HCT116 (cell line): ENCODE measurements at regions not wholly inside any gene's neighbourhood (a gene's known extent, or its start where the extent isn't known, plus 50 kb on each side); places are given as distances from the start of the nearest gene placed in this dataset.

ENCODE experiments used
- ATAC-seq: fragments of 200-7000 bp; cut with Tn5 transposase; 2 replicates; pipeline ENCODE4 v1.9.1; 2020; ENCODE audit warnings: mild to moderate bottlenecking, moderate library complexity
- BruUV-seq: library from RNA; stranded (reverse); fragments of 400-500 nt; replicated peaks from 2 replicates; lab custom pipeline; 2021; lab: Mats Ljungman, UMichigan
- CTCF ChIA-PET: fragments of 300-600 bp; sonication (Branson Sonifier 250); formaldehyde crosslinking; loops from one replicate; lab custom pipeline; 2021; ENCODE audit warnings: antibody characterized with exemption; lab: Charles Lee
- POLR2A ChIA-PET: fragments of 300-600, 350-600 bp; sonication (Branson Sonifier 250); formaldehyde crosslinking; loops from one replicate; lab custom pipeline; 2021; ENCODE audit warnings: antibody characterized with exemption; lab: Charles Lee
- RAD21 ChIA-PET, 2 experiments: fragments of 300-600 bp; sonication (Branson Sonifier 250); formaldehyde crosslinking; loops; one replicate each; lab custom pipeline; 2023; ENCODE audit warnings: low total read pairs in 2 of 2; ENCODE audit not compliant: uncharacterized antibody in 2 of 2, unreplicated experiment in 2 of 2, low non-redundant PET in 1 of 2; lab: Charles Lee
- DNase-seq: peaks from one replicate; pipeline ENCODE4 v3.0.0-alpha.2; 2010; ENCODE audit warnings: low read depth, low spot score
- H2AFZ ChIP-seq: fragments of 200-600 bp; shearing (Covaris generic), sonication (generic); 2 replicates; pipeline ENCODE4 v1.6.1; 2017; ENCODE audit warnings: low read depth, mixed run types, mixed read lengths, antibody characterized with exemption, low read length; ENCODE audit not compliant: poor library complexity, severe bottlenecking
- H3K27ac ChIP-seq: 2 replicates; pipeline ENCODE4 v1.5.1; 2012; ENCODE audit warnings: low read depth, low read length
- H3K27me3 ChIP-seq: fragments of 200-600 bp; sonication (generic); 2 replicates; pipeline ENCODE4 v1.6.1; 2016; ENCODE audit warnings: mixed run types, low read length, mixed read lengths; ENCODE audit not compliant: insufficient read depth
- H3K36me3 ChIP-seq, 2 experiments: fragments of 200-500 bp in 1 of 2; fragments of 200-600 bp in 1 of 2; sonication (Bioruptor generic) in 1 of 2; sonication (generic) in 1 of 2; 2 replicates each; pipeline versions ENCODE4 v1.5.1 to v1.6.1; 2014 to 2016; ENCODE audit warnings: low read length in 2 of 2, inconsistent platforms in 1 of 2, mixed read lengths in 1 of 2, mixed run types in 1 of 2; ENCODE audit not compliant: insufficient read depth in 2 of 2, control insufficient read depth in 1 of 2
- H3K4me1 ChIP-seq, 2 experiments: fragments of 200-600 bp in 1 of 2; sonication (generic) in 1 of 2; 2 replicates each; pipeline versions ENCODE4 v1.5.1 to v1.6.1; 2012 to 2017; ENCODE audit warnings: low read length in 2 of 2, inconsistent platforms in 1 of 2, mild to moderate bottlenecking in 1 of 2, mixed read lengths in 1 of 2, mixed run types in 1 of 2, moderate library complexity in 1 of 2; ENCODE audit not compliant: insufficient read depth in 2 of 2, control insufficient read depth in 1 of 2
- H3K4me2 ChIP-seq: fragments of 200-600 bp; sonication (generic); 2 replicates; pipeline ENCODE4 v1.6.1; 2017; ENCODE audit warnings: mixed run types, low read length, mixed read lengths
- H3K4me3 ChIP-seq, 2 experiments: fragments of 200-600 bp in 1 of 2; sonication (generic) in 1 of 2; replicated peaks in 1 of 2; 2 replicates each; pipeline ENCODE4 v1.5.1; 2011 to 2016; ENCODE audit warnings: low read length in 2 of 2, control low read depth in 1 of 2, low read depth in 1 of 2, mild to moderate bottlenecking in 1 of 2, mixed read lengths in 1 of 2, mixed run types in 1 of 2
- H3K79me2 ChIP-seq: fragments of 200-600 bp; sonication (generic); 2 replicates; pipeline ENCODE4 v1.6.1; 2017; ENCODE audit warnings: mild to moderate bottlenecking, mixed run types, low read length, moderate library complexity, mixed read lengths; ENCODE audit not compliant: insufficient read depth
- H3K9ac ChIP-seq: fragments of 200-600 bp; sonication (generic); 2 replicates; pipeline ENCODE4 v1.6.1; 2016; ENCODE audit warnings: low read length, mixed read lengths
- H3K9me2 ChIP-seq: fragments of 200-600 bp; sonication (generic), shearing (Covaris generic); 2 replicates; pipeline ENCODE4 v1.6.1; 2017; ENCODE audit warnings: mixed run types, mild to moderate bottlenecking, moderate library complexity; ENCODE audit not compliant: insufficient read depth
- H3K9me3 ChIP-seq, 2 experiments: fragments of 200-500 bp in 1 of 2; fragments of 200-600 bp in 1 of 2; sonication (Bioruptor generic) in 1 of 2; sonication (generic) in 1 of 2; 2 replicates each; pipeline ENCODE4 v1.6.1; 2014 to 2017; ENCODE audit warnings: low read length in 2 of 2, mixed read lengths in 2 of 2, inconsistent platforms in 1 of 2, low read depth in 1 of 2, mild to moderate bottlenecking in 1 of 2, mixed run types in 1 of 2, moderate library complexity in 1 of 2; ENCODE audit not compliant: control insufficient read depth in 1 of 2, insufficient read depth in 1 of 2
- H4K20me1 ChIP-seq: fragments of 200-600 bp; sonication (generic), shearing (Covaris generic); 2 replicates; pipeline ENCODE4 v1.6.1; 2017; ENCODE audit warnings: mixed run types, mild to moderate bottlenecking, moderate library complexity; ENCODE audit not compliant: insufficient read depth
- EZH2 ChIP-seq: fragments of 200-600 bp; sonication (generic); IDR thresholded peaks from 2 replicates; pipeline ENCODE4 v1.6.1; 2017; ENCODE audit warnings: antibody characterized with exemption, mixed run types
- FOSL1 ChIP-seq: IDR thresholded peaks from 2 replicates; pipeline ENCODE4 v1.6.1; 2012; ENCODE audit warnings: low read depth
- POLR2A ChIP-seq: IDR thresholded peaks from 2 replicates; pipeline ENCODE4 v1.7.0; 2011; ENCODE audit warnings: borderline replicate concordance; ENCODE audit not compliant: insufficient read depth, insufficient read length; ENCODE audit errors: extremely low read depth
- POLR2AphosphoS5 ChIP-seq: IDR thresholded peaks from 2 replicates; pipeline ENCODE4 v1.6.1; 2011; ENCODE audit warnings: mild to moderate bottlenecking, low read depth, low read length, moderate library complexity
- SIN3A ChIP-seq: IDR thresholded peaks from 2 replicates; pipeline ENCODE4 v1.6.1; 2012; ENCODE audit warnings: low read depth
- YY1 ChIP-seq: IDR thresholded peaks from 2 replicates; pipeline ENCODE4 v1.6.1; 2011; ENCODE audit warnings: low read length, low read depth, moderate library complexity, mild to moderate bottlenecking; ENCODE audit not compliant: insufficient replicate concordance; ENCODE audit errors: extremely low read depth
- intact Hi-C: fragments of 100-400 bp; cut with micrococcal nuclease; formaldehyde crosslinking; loops from 2 replicates; pipeline ENCODE4 v1.10.0; 2022
- TF ChIP-seq, protein P1 (sequence below): IDR thresholded peaks from 2 replicates; pipeline ENCODE4 v1.6.1; 2012
- TF ChIP-seq, protein P2 (sequence below): IDR thresholded peaks from 2 replicates; pipeline ENCODE4 v1.6.1; 2012
- TF ChIP-seq, protein P3 (sequence below): IDR thresholded peaks from 2 replicates; pipeline ENCODE4 v1.6.1; 2012; ENCODE audit warnings: low read depth
- TF ChIP-seq, protein P4 (sequence below): IDR thresholded peaks from 2 replicates; pipeline ENCODE4 v1.6.1; 2011; ENCODE audit warnings: mild to moderate bottlenecking, low read length, moderate library complexity; ENCODE audit not compliant: insufficient replicate concordance; ENCODE audit errors: extremely low read depth
- TF ChIP-seq, protein P5 (sequence below), 3 experiments: fragments of 200-600 bp in 1 of 3; sonication (generic) in 1 of 3; IDR thresholded peaks in 2 of 3; conservative IDR thresholded peaks in 1 of 3; 2 replicates each; pipeline ENCODE4 v1.5.1; 2012 to 2017; ENCODE audit warnings: low read depth in 2 of 3, low read length in 2 of 3, antibody characterized with exemption in 1 of 3, borderline replicate concordance in 1 of 3, control low read depth in 1 of 3, mild to moderate bottlenecking in 1 of 3, mixed read lengths in 1 of 3, mixed run types in 1 of 3, moderate library complexity in 1 of 3; ENCODE audit not compliant: insufficient read depth in 1 of 3

DNA sequence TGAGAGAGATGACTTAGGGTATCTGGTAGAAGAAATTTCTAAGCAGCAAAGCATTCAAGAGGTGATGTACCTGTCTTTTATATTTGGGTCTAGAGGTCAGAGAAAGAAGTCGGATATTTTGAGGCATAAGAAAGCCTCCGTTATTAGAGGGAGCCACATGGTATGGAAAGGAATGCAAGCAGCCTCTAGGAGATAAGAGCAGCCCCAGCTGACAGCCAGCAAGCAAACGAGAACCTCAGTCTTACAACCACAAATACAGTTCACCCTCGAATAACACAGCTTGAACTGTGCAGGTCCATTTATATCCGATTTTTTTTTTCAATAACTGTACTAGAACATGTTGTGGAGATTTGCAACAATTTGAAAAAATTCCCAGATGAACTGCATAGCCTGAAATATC lies 190.7 kb upstream of the VGLL2 start:
- Histone ChIP-seq H4K20me1 (no peaks in the 10 kb centered on the region), H3K4me1 (no peaks in the 10 kb centered on the region), H3K9me3 (no peaks in the 10 kb centered on the region), H3K79me2 (no peaks in the 10 kb centered on the region), H3K9me2 (no peaks in the 10 kb centered on the region), H3K4me3 (no peak overlapping the region), H3K4me2 (no peak overlapping the region), H3K27me3 (no peaks in the 10 kb centered on the region), H3K27ac (no peak overlapping the region), H3K36me3 (no peaks in the 10 kb centered on the region), H2AFZ (no peak overlapping the region), H3K9ac (no peak overlapping the region)
- intact Hi-C loops: no loop called here
- ChIA-PET RAD21 (no interaction called here), CTCF (no interaction called here), POLR2A (no interaction called here)
- no TSS peak for BruUV-seq
- TF ChIP-seq SIN3A (no peak), POLR2A (no peak), EZH2 (no peak), YY1 (no peak), FOSL1 (no peak), POLR2AphosphoS5 (no peak)
- TF ChIP-seq, protein P1, sequence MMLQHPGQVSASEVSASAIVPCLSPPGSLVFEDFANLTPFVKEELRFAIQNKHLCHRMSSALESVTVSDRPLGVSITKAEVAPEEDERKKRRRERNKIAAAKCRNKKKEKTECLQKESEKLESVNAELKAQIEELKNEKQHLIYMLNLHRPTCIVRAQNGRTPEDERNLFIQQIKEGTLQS: no peak
- TF ChIP-seq, protein P2, sequence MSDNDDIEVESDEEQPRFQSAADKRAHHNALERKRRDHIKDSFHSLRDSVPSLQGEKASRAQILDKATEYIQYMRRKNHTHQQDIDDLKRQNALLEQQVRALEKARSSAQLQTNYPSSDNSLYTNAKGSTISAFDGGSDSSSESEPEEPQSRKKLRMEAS: no peak
- TF ChIP-seq, protein P3, sequence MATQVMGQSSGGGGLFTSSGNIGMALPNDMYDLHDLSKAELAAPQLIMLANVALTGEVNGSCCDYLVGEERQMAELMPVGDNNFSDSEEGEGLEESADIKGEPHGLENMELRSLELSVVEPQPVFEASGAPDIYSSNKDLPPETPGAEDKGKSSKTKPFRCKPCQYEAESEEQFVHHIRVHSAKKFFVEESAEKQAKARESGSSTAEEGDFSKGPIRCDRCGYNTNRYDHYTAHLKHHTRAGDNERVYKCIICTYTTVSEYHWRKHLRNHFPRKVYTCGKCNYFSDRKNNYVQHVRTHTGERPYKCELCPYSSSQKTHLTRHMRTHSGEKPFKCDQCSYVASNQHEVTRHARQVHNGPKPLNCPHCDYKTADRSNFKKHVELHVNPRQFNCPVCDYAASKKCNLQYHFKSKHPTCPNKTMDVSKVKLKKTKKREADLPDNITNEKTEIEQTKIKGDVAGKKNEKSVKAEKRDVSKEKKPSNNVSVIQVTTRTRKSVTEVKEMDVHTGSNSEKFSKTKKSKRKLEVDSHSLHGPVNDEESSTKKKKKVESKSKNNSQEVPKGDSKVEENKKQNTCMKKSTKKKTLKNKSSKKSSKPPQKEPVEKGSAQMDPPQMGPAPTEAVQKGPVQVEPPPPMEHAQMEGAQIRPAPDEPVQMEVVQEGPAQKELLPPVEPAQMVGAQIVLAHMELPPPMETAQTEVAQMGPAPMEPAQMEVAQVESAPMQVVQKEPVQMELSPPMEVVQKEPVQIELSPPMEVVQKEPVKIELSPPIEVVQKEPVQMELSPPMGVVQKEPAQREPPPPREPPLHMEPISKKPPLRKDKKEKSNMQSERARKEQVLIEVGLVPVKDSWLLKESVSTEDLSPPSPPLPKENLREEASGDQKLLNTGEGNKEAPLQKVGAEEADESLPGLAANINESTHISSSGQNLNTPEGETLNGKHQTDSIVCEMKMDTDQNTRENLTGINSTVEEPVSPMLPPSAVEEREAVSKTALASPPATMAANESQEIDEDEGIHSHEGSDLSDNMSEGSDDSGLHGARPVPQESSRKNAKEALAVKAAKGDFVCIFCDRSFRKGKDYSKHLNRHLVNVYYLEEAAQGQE: no peak
- TF ChIP-seq, protein P4, sequence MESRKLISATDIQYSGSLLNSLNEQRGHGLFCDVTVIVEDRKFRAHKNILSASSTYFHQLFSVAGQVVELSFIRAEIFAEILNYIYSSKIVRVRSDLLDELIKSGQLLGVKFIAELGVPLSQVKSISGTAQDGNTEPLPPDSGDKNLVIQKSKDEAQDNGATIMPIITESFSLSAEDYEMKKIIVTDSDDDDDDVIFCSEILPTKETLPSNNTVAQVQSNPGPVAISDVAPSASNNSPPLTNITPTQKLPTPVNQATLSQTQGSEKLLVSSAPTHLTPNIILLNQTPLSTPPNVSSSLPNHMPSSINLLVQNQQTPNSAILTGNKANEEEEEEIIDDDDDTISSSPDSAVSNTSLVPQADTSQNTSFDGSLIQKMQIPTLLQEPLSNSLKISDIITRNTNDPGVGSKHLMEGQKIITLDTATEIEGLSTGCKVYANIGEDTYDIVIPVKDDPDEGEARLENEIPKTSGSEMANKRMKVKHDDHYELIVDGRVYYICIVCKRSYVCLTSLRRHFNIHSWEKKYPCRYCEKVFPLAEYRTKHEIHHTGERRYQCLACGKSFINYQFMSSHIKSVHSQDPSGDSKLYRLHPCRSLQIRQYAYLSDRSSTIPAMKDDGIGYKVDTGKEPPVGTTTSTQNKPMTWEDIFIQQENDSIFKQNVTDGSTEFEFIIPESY: no peak
- TF ChIP-seq, protein P5, sequence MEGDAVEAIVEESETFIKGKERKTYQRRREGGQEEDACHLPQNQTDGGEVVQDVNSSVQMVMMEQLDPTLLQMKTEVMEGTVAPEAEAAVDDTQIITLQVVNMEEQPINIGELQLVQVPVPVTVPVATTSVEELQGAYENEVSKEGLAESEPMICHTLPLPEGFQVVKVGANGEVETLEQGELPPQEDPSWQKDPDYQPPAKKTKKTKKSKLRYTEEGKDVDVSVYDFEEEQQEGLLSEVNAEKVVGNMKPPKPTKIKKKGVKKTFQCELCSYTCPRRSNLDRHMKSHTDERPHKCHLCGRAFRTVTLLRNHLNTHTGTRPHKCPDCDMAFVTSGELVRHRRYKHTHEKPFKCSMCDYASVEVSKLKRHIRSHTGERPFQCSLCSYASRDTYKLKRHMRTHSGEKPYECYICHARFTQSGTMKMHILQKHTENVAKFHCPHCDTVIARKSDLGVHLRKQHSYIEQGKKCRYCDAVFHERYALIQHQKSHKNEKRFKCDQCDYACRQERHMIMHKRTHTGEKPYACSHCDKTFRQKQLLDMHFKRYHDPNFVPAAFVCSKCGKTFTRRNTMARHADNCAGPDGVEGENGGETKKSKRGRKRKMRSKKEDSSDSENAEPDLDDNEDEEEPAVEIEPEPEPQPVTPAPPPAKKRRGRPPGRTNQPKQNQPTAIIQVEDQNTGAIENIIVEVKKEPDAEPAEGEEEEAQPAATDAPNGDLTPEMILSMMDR (IDR thresholded peaks at IDR 0.05 in 2 of 3, conservative IDR thresholded peaks at IDR 0.05 in 1 of 3; ENCODE audit: borderline replicate concordance in 1 of 3, insufficient read depth in 1 of 3, low read depth in 2 of 3, low read length in 2 of 3): no peak
- DNase-seq: no peak
- ATAC-seq: no peak
